ENCODE measurements at regions not wholly inside any gene's neighbourhood (a gene's known extent, or its start where the extent isn't known, plus 50 kb on each side); places are given as distances from the start of the nearest gene placed in this dataset.
"Not testable (repeated sequence)": the region's sequence is repeated elsewhere in the genome, so short reads cannot be mapped to it uniquely, and the experiment has no call there.

- no peak for DNase-seq
These were observed 72.7 kb upstream of the H2AZ1 start for GRCh38 chr4:100022792-100023222.

- DNase-seq = no peak
These were observed 69.7 kb upstream of the H2AZ1 start for GRCh38 chr4:100019821-100020220.

GRCh38 chr4:100017637-100018310 is 67.7 kb upstream of the H2AZ1 start:
- no peak for DNase-seq

GRCh38 chr4:100016191-100016590 is 66.1 kb upstream of the H2AZ1 start:
- DNase-seq = no peak

GRCh38 chr4:100014616-100015015 is 64.5 kb upstream of the H2AZ1 start:
- DNase-seq = no peak

GRCh38 chr4:100009490-100009889 is 59.4 kb upstream of the H2AZ1 start:
- DNase-seq = no peak

- no peak for DNase-seq
These were observed 58.0 kb upstream of the H2AZ1 start for GRCh38 chr4:100008048-100008447.

GRCh38 chr4:100006161-100006560 is 56.1 kb upstream of the H2AZ1 start:
- DNase-seq = not testable (repeated sequence)
